ENCODE measurements at regions not wholly inside any gene's neighbourhood (a gene's known extent, or its start where the extent isn't known, plus 50 kb on each side); places are given as distances from the start of the nearest gene placed in this dataset.

- no peaks in the 10 kb centered on the region for H3K79me2 ChIP-seq (replicated peaks; ENCODE audit: insufficient read depth, low read length)
Measured at GRCh38 chr16:72612256-72612655, 435.7 kb downstream of the ZFHX3 start.

DNA sequence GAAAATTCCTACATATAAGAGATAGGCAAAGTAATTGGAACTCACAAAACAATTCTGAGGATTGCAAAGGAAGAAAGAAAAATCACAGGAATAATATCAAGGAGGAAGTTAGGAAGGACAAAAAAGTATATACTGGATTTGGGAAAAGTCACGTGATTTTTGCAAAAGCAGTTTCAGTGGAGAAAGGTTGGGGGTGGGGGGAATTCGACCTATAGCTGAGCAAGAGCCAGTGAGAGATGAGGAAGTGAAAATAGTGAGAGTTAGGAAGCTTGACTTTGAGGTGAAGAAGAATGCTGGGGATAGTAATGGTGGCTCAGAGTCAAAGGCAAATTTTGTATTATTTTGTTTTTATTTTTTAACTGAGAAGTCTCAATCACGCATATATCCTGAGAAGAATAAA, 438.0 kb upstream of the PMFBP1 start:
- H3K4me2 ChIP-seq (ENCODE audit: low read length), result no peak overlapping the region
- no peak overlapping the region for H3K27ac ChIP-seq (ENCODE audit: low read length)
- no peaks in the 10 kb centered on the region for H3F3A ChIP-seq (ENCODE audit: insufficient read depth, low read length, poor library complexity, severe bottlenecking)
- no peak overlapping the region for H2AFZ ChIP-seq (ENCODE audit: low read depth, low read length)
- TF ChIP-seq SMC3 (conservative IDR thresholded peaks at IDR 0.05; ENCODE audit: poor library complexity), result no peak
- TF ChIP-seq, protein P1, sequence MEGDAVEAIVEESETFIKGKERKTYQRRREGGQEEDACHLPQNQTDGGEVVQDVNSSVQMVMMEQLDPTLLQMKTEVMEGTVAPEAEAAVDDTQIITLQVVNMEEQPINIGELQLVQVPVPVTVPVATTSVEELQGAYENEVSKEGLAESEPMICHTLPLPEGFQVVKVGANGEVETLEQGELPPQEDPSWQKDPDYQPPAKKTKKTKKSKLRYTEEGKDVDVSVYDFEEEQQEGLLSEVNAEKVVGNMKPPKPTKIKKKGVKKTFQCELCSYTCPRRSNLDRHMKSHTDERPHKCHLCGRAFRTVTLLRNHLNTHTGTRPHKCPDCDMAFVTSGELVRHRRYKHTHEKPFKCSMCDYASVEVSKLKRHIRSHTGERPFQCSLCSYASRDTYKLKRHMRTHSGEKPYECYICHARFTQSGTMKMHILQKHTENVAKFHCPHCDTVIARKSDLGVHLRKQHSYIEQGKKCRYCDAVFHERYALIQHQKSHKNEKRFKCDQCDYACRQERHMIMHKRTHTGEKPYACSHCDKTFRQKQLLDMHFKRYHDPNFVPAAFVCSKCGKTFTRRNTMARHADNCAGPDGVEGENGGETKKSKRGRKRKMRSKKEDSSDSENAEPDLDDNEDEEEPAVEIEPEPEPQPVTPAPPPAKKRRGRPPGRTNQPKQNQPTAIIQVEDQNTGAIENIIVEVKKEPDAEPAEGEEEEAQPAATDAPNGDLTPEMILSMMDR (IDR thresholded peaks at IDR 0.05; ENCODE audit: poor library complexity, severe bottlenecking), result no peak
- no peak for TF ChIP-seq EP300 (conservative IDR thresholded peaks at IDR 0.05; ENCODE audit: poor library complexity, severe bottlenecking)
- TF ChIP-seq MXI1 (conservative IDR thresholded peaks at IDR 0.05; ENCODE audit: poor library complexity, severe bottlenecking), result no peak
- TF ChIP-seq, protein P2, sequence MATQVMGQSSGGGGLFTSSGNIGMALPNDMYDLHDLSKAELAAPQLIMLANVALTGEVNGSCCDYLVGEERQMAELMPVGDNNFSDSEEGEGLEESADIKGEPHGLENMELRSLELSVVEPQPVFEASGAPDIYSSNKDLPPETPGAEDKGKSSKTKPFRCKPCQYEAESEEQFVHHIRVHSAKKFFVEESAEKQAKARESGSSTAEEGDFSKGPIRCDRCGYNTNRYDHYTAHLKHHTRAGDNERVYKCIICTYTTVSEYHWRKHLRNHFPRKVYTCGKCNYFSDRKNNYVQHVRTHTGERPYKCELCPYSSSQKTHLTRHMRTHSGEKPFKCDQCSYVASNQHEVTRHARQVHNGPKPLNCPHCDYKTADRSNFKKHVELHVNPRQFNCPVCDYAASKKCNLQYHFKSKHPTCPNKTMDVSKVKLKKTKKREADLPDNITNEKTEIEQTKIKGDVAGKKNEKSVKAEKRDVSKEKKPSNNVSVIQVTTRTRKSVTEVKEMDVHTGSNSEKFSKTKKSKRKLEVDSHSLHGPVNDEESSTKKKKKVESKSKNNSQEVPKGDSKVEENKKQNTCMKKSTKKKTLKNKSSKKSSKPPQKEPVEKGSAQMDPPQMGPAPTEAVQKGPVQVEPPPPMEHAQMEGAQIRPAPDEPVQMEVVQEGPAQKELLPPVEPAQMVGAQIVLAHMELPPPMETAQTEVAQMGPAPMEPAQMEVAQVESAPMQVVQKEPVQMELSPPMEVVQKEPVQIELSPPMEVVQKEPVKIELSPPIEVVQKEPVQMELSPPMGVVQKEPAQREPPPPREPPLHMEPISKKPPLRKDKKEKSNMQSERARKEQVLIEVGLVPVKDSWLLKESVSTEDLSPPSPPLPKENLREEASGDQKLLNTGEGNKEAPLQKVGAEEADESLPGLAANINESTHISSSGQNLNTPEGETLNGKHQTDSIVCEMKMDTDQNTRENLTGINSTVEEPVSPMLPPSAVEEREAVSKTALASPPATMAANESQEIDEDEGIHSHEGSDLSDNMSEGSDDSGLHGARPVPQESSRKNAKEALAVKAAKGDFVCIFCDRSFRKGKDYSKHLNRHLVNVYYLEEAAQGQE (IDR thresholded peaks at IDR 0.05; ENCODE audit: borderline replicate concordance), result no peak
- no peaks in the 10 kb centered on the region for H3K27me3 ChIP-seq (ENCODE audit: insufficient read depth, low read depth, low read length)
- no peaks in the 10 kb centered on the region for H3K9me2 ChIP-seq (ENCODE audit: insufficient read depth, low read length)
- no peak overlapping the region for H3K9ac ChIP-seq (ENCODE audit: low read length)
- no peaks in the 10 kb centered on the region for H3K79me2 ChIP-seq (replicated peaks; ENCODE audit: insufficient read depth, low read length)
- H3K9me3 ChIP-seq (ENCODE audit: low read length), result no peaks in the 10 kb centered on the region
- H4K20me1 ChIP-seq (ENCODE audit: insufficient read depth), result no peaks in the 10 kb centered on the region
- H3K4me3 ChIP-seq (ENCODE audit: low read length), result no peak overlapping the region
- no peaks in the 10 kb centered on the region for H3K36me3 ChIP-seq (ENCODE audit: insufficient read depth, low read length)

More at GRCh38 chr16:72612256-72612655, 435.7 kb downstream of the ZFHX3 start:
- Histone ChIP-seq H3F3A (ENCODE audit: insufficient read depth, low read length, poor library complexity, severe bottlenecking) (no peaks in the 10 kb centered on the region), H3K4me3 (ENCODE audit: low read length) (no peak overlapping the region), H4K20me1 (ENCODE audit: insufficient read depth) (no peaks in the 10 kb centered on the region), H2AFZ (ENCODE audit: low read depth, low read length) (no peak overlapping the region), H3K9ac (ENCODE audit: low read length) (no peak overlapping the region), H3K36me3 (ENCODE audit: insufficient read depth, low read length) (no peaks in the 10 kb centered on the region), H3K27me3 (ENCODE audit: insufficient read depth, low read depth, low read length) (no peaks in the 10 kb centered on the region), H3K4me2 (ENCODE audit: low read length) (no peak overlapping the region), H3K9me3 (ENCODE audit: low read length) (no peaks in the 10 kb centered on the region), H3K9me2 (ENCODE audit: insufficient read depth, low read length) (no peaks in the 10 kb centered on the region), H3K27ac (ENCODE audit: low read length) (no peak overlapping the region)
- TF ChIP-seq EP300 (conservative IDR thresholded peaks at IDR 0.05; ENCODE audit: poor library complexity, severe bottlenecking) (no peak), RAD21 (conservative IDR thresholded peaks at IDR 0.05) (no peak), EZH2 (IDR thresholded peaks at IDR 0.05; ENCODE audit: borderline replicate concordance, insufficient read depth, low read length, poor library complexity, severe bottlenecking) (no peak), MXI1 (conservative IDR thresholded peaks at IDR 0.05; ENCODE audit: poor library complexity, severe bottlenecking) (no peak), SMC3 (conservative IDR thresholded peaks at IDR 0.05; ENCODE audit: poor library complexity) (no peak), POLR2AphosphoS5 (IDR thresholded peaks at IDR 0.05) (no peak), TAF1 (IDR thresholded peaks at IDR 0.05; ENCODE audit: low read depth) (no peak)
- TF ChIP-seq, protein P2 (IDR thresholded peaks at IDR 0.05; ENCODE audit: borderline replicate concordance), result no peak
- TF ChIP-seq, protein P1 (IDR thresholded peaks at IDR 0.05; ENCODE audit: poor library complexity, severe bottlenecking), result no peak
